Retinal pigment epithelial cell (primary cell): ENCODE measurements at regions not wholly inside any gene's neighbourhood (a gene's known extent, or its start where the extent isn't known, plus 50 kb on each side); places are given as distances from the start of the nearest gene placed in this dataset.

Experiments
- DNase-seq: peaks from one replicate; pipeline ENCODE4 v3.0.0-alpha.2; 2010; ENCODE audit warnings: low read depth
- H3K4me3 ChIP-seq: 2 replicates; pipeline ENCODE4 v1.5.1; 2011; ENCODE audit warnings: mild to moderate bottlenecking, low read length, control low read depth, moderate library complexity
- TF ChIP-seq, protein P1 (sequence below): conservative IDR thresholded peaks from 2 replicates; pipeline ENCODE4 v1.5.1; 2011; ENCODE audit warnings: low read depth, low read length, control low read depth, inconsistent platforms

DNA sequence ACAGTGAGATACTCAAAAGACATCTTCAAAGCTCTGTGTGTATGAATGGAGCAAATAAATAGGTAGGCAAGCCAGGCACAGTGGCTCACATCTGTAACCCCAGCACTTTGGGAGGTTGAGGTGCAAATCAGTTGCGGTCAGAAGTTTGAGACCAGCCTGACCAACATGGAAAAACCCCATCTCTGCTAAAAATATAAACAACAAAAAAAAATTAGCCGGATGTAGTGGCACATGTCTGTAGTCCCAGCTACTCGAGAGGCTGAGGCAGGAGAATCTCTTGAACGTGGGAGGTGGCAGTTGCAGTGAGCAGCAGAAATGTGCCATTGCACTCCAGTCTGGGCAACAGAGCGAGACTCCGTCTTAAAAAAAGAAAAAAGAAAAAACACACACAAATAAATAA lies 945.1 kb upstream of the PIK3C3 start:
- DNase-seq = no peak
- no peak overlapping the region for H3K4me3 ChIP-seq
- TF ChIP-seq, protein P1, sequence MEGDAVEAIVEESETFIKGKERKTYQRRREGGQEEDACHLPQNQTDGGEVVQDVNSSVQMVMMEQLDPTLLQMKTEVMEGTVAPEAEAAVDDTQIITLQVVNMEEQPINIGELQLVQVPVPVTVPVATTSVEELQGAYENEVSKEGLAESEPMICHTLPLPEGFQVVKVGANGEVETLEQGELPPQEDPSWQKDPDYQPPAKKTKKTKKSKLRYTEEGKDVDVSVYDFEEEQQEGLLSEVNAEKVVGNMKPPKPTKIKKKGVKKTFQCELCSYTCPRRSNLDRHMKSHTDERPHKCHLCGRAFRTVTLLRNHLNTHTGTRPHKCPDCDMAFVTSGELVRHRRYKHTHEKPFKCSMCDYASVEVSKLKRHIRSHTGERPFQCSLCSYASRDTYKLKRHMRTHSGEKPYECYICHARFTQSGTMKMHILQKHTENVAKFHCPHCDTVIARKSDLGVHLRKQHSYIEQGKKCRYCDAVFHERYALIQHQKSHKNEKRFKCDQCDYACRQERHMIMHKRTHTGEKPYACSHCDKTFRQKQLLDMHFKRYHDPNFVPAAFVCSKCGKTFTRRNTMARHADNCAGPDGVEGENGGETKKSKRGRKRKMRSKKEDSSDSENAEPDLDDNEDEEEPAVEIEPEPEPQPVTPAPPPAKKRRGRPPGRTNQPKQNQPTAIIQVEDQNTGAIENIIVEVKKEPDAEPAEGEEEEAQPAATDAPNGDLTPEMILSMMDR = no peak

DNA sequence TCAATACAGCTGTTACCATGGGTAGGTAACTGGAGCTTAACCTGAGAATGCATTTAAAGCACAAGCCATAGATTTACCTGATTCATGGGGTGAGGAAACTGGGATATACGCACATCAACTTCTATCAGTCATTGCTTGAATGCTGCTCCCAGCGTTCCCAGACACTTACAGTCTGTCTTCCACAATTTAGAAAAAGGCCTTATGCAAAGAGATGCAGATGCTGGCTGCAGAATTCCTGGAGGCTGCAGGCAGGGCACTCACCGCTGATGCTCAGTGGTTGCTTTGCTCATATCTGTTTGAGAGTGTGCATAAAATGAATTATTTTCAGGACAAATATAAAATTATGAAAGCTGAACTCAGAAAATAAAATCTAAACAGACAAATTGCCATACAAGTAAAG lies 950.7 kb upstream of the PIK3C3 start:
- TF ChIP-seq, protein P1 = no peak
- no peak overlapping the region for H3K4me3 ChIP-seq
- DNase-seq = no peak

GRCh38 chr18:40995529-40995928 lies 959.5 kb upstream of the PIK3C3 start:
- no peak overlapping the region for H3K4me3 ChIP-seq
- no peak for DNase-seq
- TF ChIP-seq, protein P1 = no peak

DNA sequence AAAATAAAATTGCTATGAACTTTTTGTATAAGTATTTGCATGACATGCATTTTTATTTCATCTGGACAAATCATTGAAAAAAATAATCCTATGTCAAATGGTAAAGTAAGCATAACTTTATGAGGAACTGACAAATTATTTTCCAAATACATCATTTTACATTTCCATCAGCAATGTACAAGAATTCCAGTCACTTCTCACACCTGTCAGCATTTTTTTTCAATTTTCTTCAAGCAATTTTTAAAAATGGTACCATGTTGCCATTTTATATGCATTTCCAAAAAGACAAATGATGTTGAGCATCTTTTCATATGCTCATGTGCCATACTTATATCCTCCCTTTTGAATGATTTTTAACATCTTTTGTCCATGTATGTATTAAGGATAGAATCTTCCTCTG lies 961.7 kb upstream of the PIK3C3 start:
- DNase-seq = no peak
- H3K4me3 ChIP-seq = no peak overlapping the region
- TF ChIP-seq, protein P1 = no peak

GRCh38 chr18:40987581-40987980 lies 967.5 kb upstream of the PIK3C3 start:
- TF ChIP-seq, protein P1 = no peak
- DNase-seq = no peak
- no peak overlapping the region for H3K4me3 ChIP-seq

GRCh38 chr18:40985436-40985835 lies 969.6 kb upstream of the PIK3C3 start:
- DNase-seq = no peak
- TF ChIP-seq, protein P1 = no peak
- no peak overlapping the region for H3K4me3 ChIP-seq

- no peak for DNase-seq
- no peak overlapping the region for H3K4me3 ChIP-seq
- TF ChIP-seq, protein P1 = no peak
Observed at GRCh38 chr18:40984856-40985255, 970.2 kb upstream of the PIK3C3 start.
